ENCODE measurements at regions not wholly inside any gene's neighbourhood (a gene's known extent, or its start where the extent isn't known, plus 50 kb on each side); places are given as distances from the start of the nearest gene placed in this dataset.
"Not testable (repeated sequence)": the region's sequence is repeated elsewhere in the genome, so short reads cannot be mapped to it uniquely, and the experiment has no call there.

GRCh38 chr5:53262348-53262970 lies 152.9 kb upstream of the MOCS2 start:
- no peak for DNase-seq (ENCODE audit: low read depth)

DNA sequence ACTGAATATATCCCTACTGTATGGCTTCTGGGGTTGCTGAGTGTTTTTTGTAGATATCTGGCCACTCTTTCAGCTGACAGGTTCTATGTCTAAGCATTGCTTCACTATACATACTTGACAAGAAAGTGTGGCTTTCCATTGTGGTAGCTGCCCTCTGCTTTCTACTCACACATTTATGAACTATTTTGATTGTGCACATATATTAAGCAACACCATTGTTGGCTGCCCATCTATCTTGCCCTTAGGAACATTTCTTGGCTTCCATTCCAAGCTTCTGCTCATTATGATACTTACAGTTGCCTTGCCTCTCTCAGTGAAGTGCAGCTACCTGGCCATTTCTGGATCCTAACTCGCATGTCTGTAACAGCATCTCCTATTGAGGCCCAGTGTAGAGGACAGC lies 153.6 kb upstream of the MOCS2 start:
- DNase-seq (ENCODE audit: low read depth) = no peak
- no peak for TF ChIP-seq CTCF (conservative IDR thresholded peaks at IDR 0.05; ENCODE audit: low read depth, low read length)
- H3K4me3 ChIP-seq (ENCODE audit: low read depth, low read length) = no peak overlapping the region

More at GRCh38 chr5:53262348-53262970, 152.9 kb upstream of the MOCS2 start:
- H3K4me3 ChIP-seq (ENCODE audit: low read depth, low read length) = no peak overlapping the region
- peak; percentile 77 for TF ChIP-seq CTCF (conservative IDR thresholded peaks at IDR 0.05; ENCODE audit: low read depth, low read length)

DNA sequence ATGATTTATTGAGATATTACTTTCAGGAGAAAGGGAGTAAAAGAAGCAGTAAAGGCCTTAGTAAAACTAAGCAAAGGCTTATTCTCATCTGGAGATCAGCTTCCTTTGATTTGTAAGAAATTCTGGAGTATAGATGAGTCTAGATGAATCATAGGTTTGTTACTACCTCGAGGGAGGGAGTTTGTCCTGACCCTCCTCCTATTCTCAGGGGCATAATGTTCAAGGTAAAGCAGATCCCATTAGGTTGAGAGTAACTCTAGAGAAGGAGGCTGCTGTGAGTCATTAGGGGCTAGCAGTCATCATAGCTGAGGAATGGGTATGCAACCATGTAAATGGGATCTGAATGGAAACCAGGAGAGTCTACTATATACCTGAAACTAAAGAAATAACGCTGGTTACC lies 155.5 kb upstream of the MOCS2 start:
- no peak overlapping the region for H3K4me3 ChIP-seq (ENCODE audit: low read depth, low read length)
- DNase-seq (ENCODE audit: low read depth) = no peak
- no peak for TF ChIP-seq CTCF (conservative IDR thresholded peaks at IDR 0.05; ENCODE audit: low read depth, low read length)

DNA sequence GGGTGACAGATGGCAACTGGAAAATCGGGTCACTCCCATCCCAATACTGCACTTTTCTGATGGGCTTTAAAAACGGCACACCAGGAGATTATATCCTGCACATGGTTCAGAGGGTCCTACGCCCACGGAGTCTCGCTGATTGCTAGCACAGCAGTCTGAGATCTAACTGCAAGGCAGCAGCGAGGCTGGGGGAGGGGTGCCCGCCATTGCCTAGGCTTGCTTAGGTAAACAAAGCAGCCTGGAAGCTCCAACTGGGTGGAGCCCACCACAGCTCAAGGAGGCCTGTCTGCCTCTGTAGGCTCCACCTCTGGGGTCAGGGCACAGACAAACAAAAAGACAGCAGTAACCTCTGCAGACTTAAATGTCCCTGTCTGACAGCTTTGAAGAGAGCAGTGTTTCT lies 158.7 kb upstream of the MOCS2 start:
- not testable (repeated sequence) for H3K4me3 ChIP-seq (ENCODE audit: low read depth, low read length); DNase-seq (ENCODE audit: low read depth)

GRCh38 chr5:53275666-53276065 lies 166.1 kb upstream of the MOCS2 start:
- no peak for TF ChIP-seq CTCF (conservative IDR thresholded peaks at IDR 0.05; ENCODE audit: low read depth, low read length)

GRCh38 chr5:53276825-53277224 lies 167.3 kb upstream of the MOCS2 start:
- TF ChIP-seq CTCF (conservative IDR thresholded peaks at IDR 0.05; ENCODE audit: low read depth, low read length) = no peak
- H3K4me3 ChIP-seq (ENCODE audit: low read depth, low read length) = no peak overlapping the region
- DNase-seq (ENCODE audit: low read depth) = no peak

More at GRCh38 chr5:53275666-53276065, 166.1 kb upstream of the MOCS2 start:
- DNase-seq (ENCODE audit: low read depth) = no peak
- no peak overlapping the region for H3K4me3 ChIP-seq (ENCODE audit: low read depth, low read length)

- DNase-seq (ENCODE audit: low read depth) = no peak
- TF ChIP-seq CTCF (conservative IDR thresholded peaks at IDR 0.05; ENCODE audit: low read depth, low read length) = no peak
- no peak overlapping the region for H3K4me3 ChIP-seq (ENCODE audit: low read depth, low read length)
These were observed 167.9 kb upstream of the MOCS2 start for GRCh38 chr5:53277491-53277890.

Measured in epithelial cell of proximal tubule (primary cell).